ENCODE measurements at regions not wholly inside any gene's neighbourhood (a gene's known extent, or its start where the extent isn't known, plus 50 kb on each side); places are given as distances from the start of the nearest gene placed in this dataset.

DNA sequence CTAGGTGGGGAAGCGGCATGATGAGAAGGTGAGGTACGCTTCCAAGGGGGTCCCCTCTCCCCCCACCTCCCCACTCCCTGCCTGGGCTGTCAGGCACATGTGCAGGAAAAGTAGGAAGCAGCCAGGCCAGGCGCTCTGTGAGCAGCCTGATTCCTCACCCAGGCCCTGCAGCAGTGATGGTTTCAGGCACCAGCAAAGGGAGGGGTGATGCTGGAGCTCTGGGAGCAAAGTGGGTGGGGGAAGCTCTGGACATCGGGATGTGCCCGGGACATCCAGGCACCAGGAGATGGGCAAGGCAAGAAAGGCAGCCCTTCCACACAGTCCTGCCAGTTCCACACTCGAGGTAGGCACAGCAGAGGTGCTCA is 106.1 kb downstream of the CRYAA start:
- Mint-ChIP-seq H3K9me3 (no peaks in the 10 kb centered on the region), H3K27ac (no peak overlapping the region), H3K36me3 (ENCODE audit: low read depth) (no peaks in the 10 kb centered on the region), H3K4me1 (peaks cover 4% of the 10 kb centered on the region), H3K27me3 (peaks cover 28% of the 10 kb centered on the region), H3K4me3 (no peak overlapping the region)
- DNase-seq (no peak), ATAC-seq (ENCODE audit: low read depth) (no peak)
- TF ChIP-seq CTCF (IDR thresholded peaks at IDR 0.05), result no peak
- ChIA-PET POLR2A (no interaction called here), CTCF (no interaction called here)
- intact Hi-C loops (cut with micrococcal nuclease), result no loop called here

- H3K9me3 Mint-ChIP-seq, result no peaks in the 10 kb centered on the region
- CTCF ChIA-PET, result no interaction called here
- POLR2A ChIA-PET, result no interaction called here
- H3K36me3 Mint-ChIP-seq (ENCODE audit: low read depth), result no peaks in the 10 kb centered on the region
- H3K27me3 Mint-ChIP-seq, result peaks cover 28% of the 10 kb centered on the region
- DNase-seq (no peak), ATAC-seq (ENCODE audit: low read depth) (no peak)
- intact Hi-C loops (cut with micrococcal nuclease), result no loop called here
- H3K4me1 Mint-ChIP-seq, result peaks cover 4% of the 10 kb centered on the region
- no peak for TF ChIP-seq CTCF (IDR thresholded peaks at IDR 0.05)
- no peak overlapping the region for H3K27ac Mint-ChIP-seq
- H3K4me3 Mint-ChIP-seq, result no peak overlapping the region
These were observed 105.5 kb downstream of the CRYAA start for GRCh38 chr21:43274022-43274945.

DNA sequence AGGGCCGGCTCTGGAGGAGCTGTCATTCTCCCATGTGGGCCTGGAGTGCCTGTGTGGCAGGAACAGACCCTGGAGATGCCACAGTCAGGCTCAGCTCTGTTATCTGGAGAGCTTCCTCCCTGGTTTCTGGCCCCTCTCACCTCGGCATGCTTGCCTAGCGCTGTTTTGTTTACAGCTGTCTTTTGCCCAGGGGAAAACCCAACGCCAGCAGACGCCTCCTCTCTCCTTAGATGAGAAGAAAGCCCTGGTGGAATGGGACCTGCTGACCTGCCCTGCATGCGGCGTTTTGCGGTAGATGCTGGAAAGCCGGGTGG is 104.9 kb downstream of the CRYAA start:
- Mint-ChIP-seq H3K4me1 (peaks cover 4% of the 10 kb centered on the region), H3K9me3 (no peaks in the 10 kb centered on the region), H3K27ac (no peak overlapping the region), H3K4me3 (no peak overlapping the region), H3K36me3 (ENCODE audit: low read depth) (no peaks in the 10 kb centered on the region), H3K27me3 (peaks cover 28% of the 10 kb centered on the region)
- intact Hi-C loops (cut with micrococcal nuclease), result no loop called here
- no peak for DNase-seq
- ChIA-PET POLR2A (no interaction called here), CTCF (no interaction called here)
- no peak for TF ChIP-seq CTCF (IDR thresholded peaks at IDR 0.05)
- no peak for ATAC-seq (ENCODE audit: low read depth)

GRCh38 chr21:43273016-43273707 is 104.4 kb downstream of the CRYAA start:
- Mint-ChIP-seq H3K27me3 (peaks cover 31% of the 10 kb centered on the region), H3K36me3 (ENCODE audit: low read depth) (no peaks in the 10 kb centered on the region), H3K27ac (no peak overlapping the region), H3K4me1 (peaks cover 4% of the 10 kb centered on the region), H3K4me3 (no peak overlapping the region), H3K9me3 (no peaks in the 10 kb centered on the region)
- no peak for DNase-seq
- intact Hi-C loops (cut with micrococcal nuclease), result no loop called here
- no peak for TF ChIP-seq CTCF (IDR thresholded peaks at IDR 0.05)
- ATAC-seq (ENCODE audit: low read depth), result no peak
- POLR2A ChIA-PET, result no interaction called here
- CTCF ChIA-PET, result no interaction called here

- Mint-ChIP-seq H3K9me3 (no peaks in the 10 kb centered on the region), H3K4me3 (no peak overlapping the region), H3K4me1 (peaks cover 4% of the 10 kb centered on the region), H3K27me3 (peaks cover 25% of the 10 kb centered on the region), H3K36me3 (ENCODE audit: low read depth) (no peaks in the 10 kb centered on the region), H3K27ac (no peak overlapping the region)
- ChIA-PET CTCF (no interaction called here), POLR2A (no interaction called here)
- DNase-seq, result no peak
- ATAC-seq (ENCODE audit: low read depth), result no peak
- TF ChIP-seq CTCF (IDR thresholded peaks at IDR 0.05), result no peak
- intact Hi-C loops (cut with micrococcal nuclease), result no loop called here
These were observed 103.8 kb downstream of the CRYAA start for GRCh38 chr21:43272591-43272990.

Measured in activated B cell treated with CpG ODN at 0.5 μM for 24 hours (primary cell).